GM12878 (cell line): ENCODE measurements at regions not wholly inside any gene's neighbourhood (a gene's known extent, or its start where the extent isn't known, plus 50 kb on each side); places are given as distances from the start of the nearest gene placed in this dataset.
"Not testable (repeated sequence)": the region's sequence is repeated elsewhere in the genome, so short reads cannot be mapped to it uniquely, and the experiment has no call there.

Experiments used
- ATAC-seq: fragments of 200-7000 bp; cut with Tn5 transposase; 3 replicates; pipeline ENCODE4 v1.9.1; 2020; ENCODE audit warnings: mild to moderate bottlenecking, moderate library complexity
- BruUV-seq: library from RNA; stranded (reverse); fragments of 400-500 nt; replicated peaks from 2 replicates; lab custom pipeline; 2021; lab: Mats Ljungman, UMichigan
- CTCF ChIA-PET: fragments of 300-600 bp; sonication (Branson Sonifier 250); formaldehyde crosslinking; extraction: SDS; loops from one replicate; lab custom pipeline; 2021; ENCODE audit warnings: inconsistent platforms; lab: Yijun Ruan, JAX
- POLR2A ChIA-PET: fragments of 350-600 bp; formaldehyde crosslinking; extraction: SDS; loops from one replicate; lab custom pipeline; 2021; ENCODE audit warnings: inconsistent platforms; lab: Charles Lee
- RAD21 ChIA-PET: fragments of 300-600 bp; sonication (Branson Sonifier 250); formaldehyde crosslinking; loops from one replicate; lab custom pipeline; 2023; ENCODE audit warnings: antibody characterized with exemption; ENCODE audit not compliant: unreplicated experiment; lab: Charles Lee
- SMC1A ChIA-PET: fragments of 300-600 bp; sonication (Branson Sonifier 250); formaldehyde crosslinking; loops from one replicate; lab custom pipeline; 2023; ENCODE audit not compliant: unreplicated experiment, uncharacterized antibody; lab: Charles Lee
- DNase-seq: peaks from one replicate; pipeline ENCODE4 v3.0.0-alpha.2; 2011; ENCODE audit warnings: low read depth, low spot score
- FAIRE-seq: peaks from 3 replicates; lab custom pipeline; 2011; peaks lifted over from hg19 to GRCh38; lab: Jason Lieb, UNC
- H2AFZ ChIP-seq: 2 replicates; pipeline ENCODE4 v1.6.0; 2011; ENCODE audit warnings: low read depth, low read length, control low read depth; ENCODE audit not compliant: control insufficient read depth
- H3K27ac ChIP-seq: 2 replicates; pipeline ENCODE4 v1.5.1; 2011; ENCODE audit warnings: control low read depth; ENCODE audit not compliant: control insufficient read depth, insufficient read depth
- H3K27me3 ChIP-seq, 2 experiments: replicated peaks in 1 of 2; 2 replicates each; pipeline versions ENCODE4 v1.6.0 to v1.6.1; 2011; ENCODE audit warnings: low read length in 1 of 2; ENCODE audit not compliant: control insufficient read depth in 2 of 2, insufficient read depth in 2 of 2
- H3K36me3 ChIP-seq, 2 experiments: 2 replicates each; pipeline ENCODE4 v1.5.1; 2011; ENCODE audit warnings: low read length in 1 of 2; ENCODE audit not compliant: control insufficient read depth in 2 of 2, insufficient read depth in 2 of 2
- H3K4me1 ChIP-seq: 2 replicates; pipeline ENCODE4 v1.6.1; 2011; ENCODE audit warnings: mild to moderate bottlenecking, low read length, moderate library complexity, mixed read lengths; ENCODE audit not compliant: control insufficient read depth, insufficient read depth
- H3K4me2 ChIP-seq: 2 replicates; pipeline ENCODE4 v1.6.0; 2011; ENCODE audit warnings: control low read depth; ENCODE audit not compliant: control insufficient read depth, insufficient read depth
- H3K4me3 ChIP-seq: fragments of 200-600 bp; sonication (generic); 2 replicates; pipeline ENCODE4 v1.5.1; 2016
- H3K79me2 ChIP-seq: 2 replicates; pipeline ENCODE4 v1.6.0; 2011; ENCODE audit warnings: low read length; ENCODE audit not compliant: control insufficient read depth, insufficient read depth
- H3K9ac ChIP-seq: 2 replicates; pipeline ENCODE4 v1.8.0; 2011; ENCODE audit warnings: low read length, control low read depth, mixed read lengths; ENCODE audit not compliant: control insufficient read depth, insufficient read depth
- H3K9me3 ChIP-seq: replicated peaks from 3 replicates; pipeline ENCODE4 v1.5.1; 2011; ENCODE audit warnings: mild to moderate bottlenecking, low read length; ENCODE audit not compliant: control insufficient read depth, insufficient read depth
- H4K20me1 ChIP-seq: 2 replicates; pipeline ENCODE4 v1.6.0; 2011; ENCODE audit not compliant: control insufficient read depth, insufficient read depth
- CBX3 ChIP-seq: fragments of 200-600 bp; sonication (generic); IDR thresholded peaks from 2 replicates; pipeline ENCODE4 v1.6.1; 2016; ENCODE audit warnings: low read depth, borderline replicate concordance
- KLF5 ChIP-seq: fragments of 450-650 bp; IDR thresholded peaks from 2 replicates; pipeline ENCODE4 v1.6.1; 2014; ENCODE audit warnings: mild to moderate bottlenecking; ENCODE audit not compliant: partially characterized antibody
- PAX5 ChIP-seq: IDR thresholded peaks from 2 replicates; pipeline ENCODE4 v1.6.1; 2011; ENCODE audit warnings: low read depth, low read length, borderline replicate concordance
- POLR2A ChIP-seq: IDR thresholded peaks from 2 replicates; pipeline ENCODE4 v1.6.1; 2011; ENCODE audit warnings: low read depth, mild to moderate bottlenecking, low read length
- SPI1 ChIP-seq: IDR thresholded peaks from 2 replicates; pipeline ENCODE4 v1.6.1; 2011; ENCODE audit warnings: low read depth, mild to moderate bottlenecking, low read length, moderate library complexity, borderline replicate concordance; ENCODE audit not compliant: insufficient read depth
- WGBS: methylation state at CpG from one replicate; pipeline ENCODE4 v1.1.6; 2016; ENCODE audit warnings: low lambda C conversion rate; ENCODE audit not compliant: insufficient replicate concordance, insufficient coverage; ENCODE audit errors: missing lambda C conversion rate; 5-methylcytosine and 5-hydroxymethylcytosine counted together
- in situ Hi-C: fragments of 300-500 bp; cut with MboI; formaldehyde crosslinking; loops from 9 replicates; pipeline ENCODE4 v1.14.3; 2018; ENCODE audit warnings: mixed read lengths
- intact Hi-C: fragments of 100-400 bp; cut with micrococcal nuclease; formaldehyde crosslinking; loops from one replicate; pipeline ENCODE4 v1.14.2; 2022; ENCODE audit not compliant: unreplicated experiment
- TF ChIP-seq, protein P1 (sequence below): IDR thresholded peaks from 2 replicates; pipeline ENCODE4 v1.6.1; 2011; ENCODE audit warnings: borderline replicate concordance, low read depth, mild to moderate bottlenecking, moderate library complexity, low read length; ENCODE audit not compliant: insufficient read depth, poor library complexity, severe bottlenecking
- TF ChIP-seq, protein P2 (sequence below): fragments of 450-650 bp; IDR thresholded peaks from 2 replicates; pipeline ENCODE4 v1.6.1; 2017; ENCODE audit warnings: mild to moderate bottlenecking, low read depth, inconsistent platforms; ENCODE audit not compliant: poor library complexity, severe bottlenecking

DNA sequence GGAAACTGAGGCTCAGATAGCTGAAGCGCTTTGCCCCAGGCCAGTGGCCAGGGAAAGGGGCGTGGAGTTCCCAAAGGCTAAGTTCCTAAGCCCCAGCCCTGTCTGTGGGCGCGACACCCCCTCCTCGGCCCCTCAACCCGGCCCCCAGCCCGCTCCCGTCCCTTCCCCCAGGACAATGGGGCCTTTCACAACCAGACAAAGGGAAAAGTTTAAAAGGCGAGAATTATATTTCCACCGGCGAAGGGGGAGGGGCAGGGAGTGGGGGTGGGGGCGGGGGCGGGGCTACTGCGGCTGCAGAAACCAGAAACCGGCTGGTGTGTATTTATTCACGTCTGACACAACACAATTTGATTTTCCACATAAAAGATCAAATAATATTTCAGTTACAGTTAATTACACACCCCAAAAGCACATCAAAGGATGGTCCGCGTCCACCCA, 192.1 kb downstream of the MN1 start (continued):
- TF ChIP-seq, protein P1, sequence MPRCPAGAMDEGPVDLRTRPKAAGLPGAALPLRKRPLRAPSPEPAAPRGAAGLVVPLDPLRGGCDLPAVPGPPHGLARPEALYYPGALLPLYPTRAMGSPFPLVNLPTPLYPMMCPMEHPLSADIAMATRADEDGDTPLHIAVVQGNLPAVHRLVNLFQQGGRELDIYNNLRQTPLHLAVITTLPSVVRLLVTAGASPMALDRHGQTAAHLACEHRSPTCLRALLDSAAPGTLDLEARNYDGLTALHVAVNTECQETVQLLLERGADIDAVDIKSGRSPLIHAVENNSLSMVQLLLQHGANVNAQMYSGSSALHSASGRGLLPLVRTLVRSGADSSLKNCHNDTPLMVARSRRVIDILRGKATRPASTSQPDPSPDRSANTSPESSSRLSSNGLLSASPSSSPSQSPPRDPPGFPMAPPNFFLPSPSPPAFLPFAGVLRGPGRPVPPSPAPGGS, result no peak
- TF ChIP-seq SPI1 (no peak), PAX5 (no peak), CBX3 (no peak), POLR2A (no peak), KLF5 (no peak)
- TF ChIP-seq, protein P2, sequence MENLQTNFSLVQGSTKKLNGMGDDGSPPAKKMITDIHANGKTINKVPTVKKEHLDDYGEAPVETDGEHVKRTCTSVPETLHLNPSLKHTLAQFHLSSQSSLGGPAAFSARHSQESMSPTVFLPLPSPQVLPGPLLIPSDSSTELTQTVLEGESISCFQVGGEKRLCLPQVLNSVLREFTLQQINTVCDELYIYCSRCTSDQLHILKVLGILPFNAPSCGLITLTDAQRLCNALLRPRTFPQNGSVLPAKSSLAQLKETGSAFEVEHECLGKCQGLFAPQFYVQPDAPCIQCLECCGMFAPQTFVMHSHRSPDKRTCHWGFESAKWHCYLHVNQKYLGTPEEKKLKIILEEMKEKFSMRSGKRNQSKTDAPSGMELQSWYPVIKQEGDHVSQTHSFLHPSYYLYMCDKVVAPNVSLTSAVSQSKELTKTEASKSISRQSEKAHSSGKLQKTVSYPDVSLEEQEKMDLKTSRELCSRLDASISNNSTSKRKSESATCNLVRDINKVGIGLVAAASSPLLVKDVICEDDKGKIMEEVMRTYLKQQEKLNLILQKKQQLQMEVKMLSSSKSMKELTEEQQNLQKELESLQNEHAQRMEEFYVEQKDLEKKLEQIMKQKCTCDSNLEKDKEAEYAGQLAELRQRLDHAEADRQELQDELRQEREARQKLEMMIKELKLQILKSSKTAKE, result no peak
- TF ChIP-seq, all 136 proteins: peak for 0

- FAIRE-seq, H3K4me1 ChIP-seq, H3K79me2 ChIP-seq, H3K27me3 ChIP-seq, CTCF ChIA-PET, H3K36me3 ChIP-seq, H3K27ac ChIP-seq, in situ Hi-C loops, RAD21 ChIA-PET, H3K9me3 ChIP-seq, SMC1A ChIA-PET, POLR2A ChIA-PET, H2AFZ ChIP-seq, DNase-seq, H3K9ac ChIP-seq, H3K4me2 ChIP-seq, ATAC-seq, H3K4me3 ChIP-seq, H4K20me1 ChIP-seq, BruUV-seq, intact Hi-C loops: not testable (repeated sequence)
- 54% methylated on average over 2 of the region's 4 CpGs for WGBS
Measured at GRCh38 chr22:27610164-27610563, 191.4 kb downstream of the MN1 start.
